ENCODE measurements at regions not wholly inside any gene's neighbourhood (a gene's known extent, or its start where the extent isn't known, plus 50 kb on each side); places are given as distances from the start of the nearest gene placed in this dataset.

- TF ChIP-seq EP300 (IDR thresholded peaks at IDR 0.05; ENCODE audit: borderline replicate concordance) (no peak), CREB1 (IDR thresholded peaks at IDR 0.05; ENCODE audit: low read depth) (no peak), MAX (IDR thresholded peaks at IDR 0.05) (no peak)
- TF ChIP-seq, protein P1, sequence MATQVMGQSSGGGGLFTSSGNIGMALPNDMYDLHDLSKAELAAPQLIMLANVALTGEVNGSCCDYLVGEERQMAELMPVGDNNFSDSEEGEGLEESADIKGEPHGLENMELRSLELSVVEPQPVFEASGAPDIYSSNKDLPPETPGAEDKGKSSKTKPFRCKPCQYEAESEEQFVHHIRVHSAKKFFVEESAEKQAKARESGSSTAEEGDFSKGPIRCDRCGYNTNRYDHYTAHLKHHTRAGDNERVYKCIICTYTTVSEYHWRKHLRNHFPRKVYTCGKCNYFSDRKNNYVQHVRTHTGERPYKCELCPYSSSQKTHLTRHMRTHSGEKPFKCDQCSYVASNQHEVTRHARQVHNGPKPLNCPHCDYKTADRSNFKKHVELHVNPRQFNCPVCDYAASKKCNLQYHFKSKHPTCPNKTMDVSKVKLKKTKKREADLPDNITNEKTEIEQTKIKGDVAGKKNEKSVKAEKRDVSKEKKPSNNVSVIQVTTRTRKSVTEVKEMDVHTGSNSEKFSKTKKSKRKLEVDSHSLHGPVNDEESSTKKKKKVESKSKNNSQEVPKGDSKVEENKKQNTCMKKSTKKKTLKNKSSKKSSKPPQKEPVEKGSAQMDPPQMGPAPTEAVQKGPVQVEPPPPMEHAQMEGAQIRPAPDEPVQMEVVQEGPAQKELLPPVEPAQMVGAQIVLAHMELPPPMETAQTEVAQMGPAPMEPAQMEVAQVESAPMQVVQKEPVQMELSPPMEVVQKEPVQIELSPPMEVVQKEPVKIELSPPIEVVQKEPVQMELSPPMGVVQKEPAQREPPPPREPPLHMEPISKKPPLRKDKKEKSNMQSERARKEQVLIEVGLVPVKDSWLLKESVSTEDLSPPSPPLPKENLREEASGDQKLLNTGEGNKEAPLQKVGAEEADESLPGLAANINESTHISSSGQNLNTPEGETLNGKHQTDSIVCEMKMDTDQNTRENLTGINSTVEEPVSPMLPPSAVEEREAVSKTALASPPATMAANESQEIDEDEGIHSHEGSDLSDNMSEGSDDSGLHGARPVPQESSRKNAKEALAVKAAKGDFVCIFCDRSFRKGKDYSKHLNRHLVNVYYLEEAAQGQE (IDR thresholded peaks at IDR 0.05; ENCODE audit: low read depth): no peak
These were observed 65.0 kb downstream of the CCDC71L start for GRCh38 chr7:106595922-106596321.
